Vagina (tissue), 2 donors: ENCODE measurements at regions not wholly inside any gene's neighbourhood (a gene's known extent, or its start where the extent isn't known, plus 50 kb on each side); places are given as distances from the start of the nearest gene placed in this dataset.

Experiments
- POLR2AphosphoS5 ChIP-seq, 2 donors: sonication (generic); formaldehyde crosslinking; IDR thresholded peaks; one replicate each; pipeline ENCODE4 v1.9.0; 2017; ENCODE audit warnings: antibody characterized with exemption in 2 of 2, mild to moderate bottlenecking in 2 of 2, low read depth in 1 of 2; ENCODE audit not compliant: insufficient read depth in 1 of 2
- TF ChIP-seq, protein P1 (sequence below), 3 experiments: fragments of 450-650 bp in 2 of 3; fragments of 200-600 bp in 1 of 3; sonication (generic) in 1 of 3; IDR thresholded peaks; one replicate each; pipeline ENCODE4 v1.5.1; 2017 to 2019; ENCODE audit warnings: antibody characterized with exemption in 3 of 3, mild to moderate bottlenecking in 2 of 3, moderate library complexity in 2 of 3

DNA sequence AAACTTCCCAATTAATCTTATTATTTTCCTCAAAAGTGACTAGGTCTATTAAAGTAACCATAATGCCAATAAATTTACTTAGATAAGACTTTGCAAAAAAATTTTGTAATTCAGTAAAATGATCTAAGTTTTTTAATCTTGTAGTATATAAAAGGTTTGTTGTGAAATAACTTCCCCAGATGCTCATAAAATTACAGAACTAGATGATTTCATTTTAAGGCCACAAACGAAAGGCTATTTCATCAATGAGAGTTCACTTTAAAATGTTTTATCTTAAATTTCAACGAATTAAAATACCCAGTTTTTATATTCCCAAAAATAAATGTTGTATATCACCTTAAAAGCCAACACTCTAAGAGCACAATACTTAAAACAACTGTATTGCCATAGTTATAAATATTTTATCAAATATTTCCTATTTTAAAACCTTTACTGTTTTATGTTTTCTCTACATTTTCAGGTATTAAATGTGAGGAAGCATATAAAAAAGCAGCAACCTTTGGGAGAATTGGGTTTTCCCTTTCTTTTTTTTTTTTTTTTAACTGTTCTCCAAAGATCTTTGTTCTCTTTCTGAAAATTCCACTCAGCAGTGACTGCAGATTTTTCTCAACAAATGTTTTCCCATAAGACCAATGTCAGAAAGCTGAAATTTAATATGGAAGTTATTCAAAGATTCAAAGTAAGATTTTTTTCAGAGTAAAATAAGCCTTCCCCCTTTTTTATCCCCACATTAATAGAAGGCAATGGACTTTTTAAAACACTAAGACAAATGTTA is 169.9 kb downstream of the CYB561 start:
- TF ChIP-seq, protein P1, sequence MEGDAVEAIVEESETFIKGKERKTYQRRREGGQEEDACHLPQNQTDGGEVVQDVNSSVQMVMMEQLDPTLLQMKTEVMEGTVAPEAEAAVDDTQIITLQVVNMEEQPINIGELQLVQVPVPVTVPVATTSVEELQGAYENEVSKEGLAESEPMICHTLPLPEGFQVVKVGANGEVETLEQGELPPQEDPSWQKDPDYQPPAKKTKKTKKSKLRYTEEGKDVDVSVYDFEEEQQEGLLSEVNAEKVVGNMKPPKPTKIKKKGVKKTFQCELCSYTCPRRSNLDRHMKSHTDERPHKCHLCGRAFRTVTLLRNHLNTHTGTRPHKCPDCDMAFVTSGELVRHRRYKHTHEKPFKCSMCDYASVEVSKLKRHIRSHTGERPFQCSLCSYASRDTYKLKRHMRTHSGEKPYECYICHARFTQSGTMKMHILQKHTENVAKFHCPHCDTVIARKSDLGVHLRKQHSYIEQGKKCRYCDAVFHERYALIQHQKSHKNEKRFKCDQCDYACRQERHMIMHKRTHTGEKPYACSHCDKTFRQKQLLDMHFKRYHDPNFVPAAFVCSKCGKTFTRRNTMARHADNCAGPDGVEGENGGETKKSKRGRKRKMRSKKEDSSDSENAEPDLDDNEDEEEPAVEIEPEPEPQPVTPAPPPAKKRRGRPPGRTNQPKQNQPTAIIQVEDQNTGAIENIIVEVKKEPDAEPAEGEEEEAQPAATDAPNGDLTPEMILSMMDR (IDR thresholded peaks at IDR 0.05) = no peak
- no peak for TF ChIP-seq POLR2AphosphoS5 (IDR thresholded peaks at IDR 0.05; ENCODE audit: insufficient read depth in 1 of 2, low read depth in 1 of 2)
